Left ventricle myocardium inferior (tissue), 1 donor: ENCODE measurements at regions not wholly inside any gene's neighbourhood (a gene's known extent, or its start where the extent isn't known, plus 50 kb on each side); places are given as distances from the start of the nearest gene placed in this dataset.
"Not testable (repeated sequence)": the region's sequence is repeated elsewhere in the genome, so short reads cannot be mapped to it uniquely, and the experiment has no call there.

Experiments
- DNase-seq: peaks from one replicate; pipeline ENCODE4 v3.0.0-alpha.2; 2020
- H3K27ac ChIP-seq: fragments of 200-600 bp; replicated peaks from 2 replicates; pipeline ENCODE4 v1.8.0; 2021
- H3K27me3 ChIP-seq: fragments of 200-600 bp; 2 replicates; pipeline ENCODE4 v1.8.0; 2021; ENCODE audit warnings: low read depth
- H3K36me3 ChIP-seq: fragments of 200-600 bp; 2 replicates; pipeline ENCODE4 v1.8.0; 2021
- H3K4me1 ChIP-seq: fragments of 200-600 bp; 2 replicates; pipeline ENCODE4 v1.8.0; 2021
- H3K4me3 ChIP-seq: fragments of 200-600 bp; 2 replicates; pipeline ENCODE4 v1.8.0; 2021; ENCODE audit warnings: mild to moderate bottlenecking, moderate library complexity
- H3K9me3 ChIP-seq: fragments of 200-600 bp; replicated peaks from 2 replicates; pipeline ENCODE4 v1.8.0; 2021
- intact Hi-C: fragments of 100-400 bp; cut with micrococcal nuclease; formaldehyde crosslinking; loops from one replicate; pipeline ENCODE4 v1.11.0; 2022
- TF ChIP-seq, protein P1 (sequence below): fragments of 200-600 bp; IDR thresholded peaks from 2 replicates; pipeline ENCODE4 v1.8.0; 2021; ENCODE audit warnings: antibody characterized with exemption, mild to moderate bottlenecking, borderline replicate concordance
- donor health status: DM: no; HTN: yes; CAD: no; lungs with severe emphysema.

DNA sequence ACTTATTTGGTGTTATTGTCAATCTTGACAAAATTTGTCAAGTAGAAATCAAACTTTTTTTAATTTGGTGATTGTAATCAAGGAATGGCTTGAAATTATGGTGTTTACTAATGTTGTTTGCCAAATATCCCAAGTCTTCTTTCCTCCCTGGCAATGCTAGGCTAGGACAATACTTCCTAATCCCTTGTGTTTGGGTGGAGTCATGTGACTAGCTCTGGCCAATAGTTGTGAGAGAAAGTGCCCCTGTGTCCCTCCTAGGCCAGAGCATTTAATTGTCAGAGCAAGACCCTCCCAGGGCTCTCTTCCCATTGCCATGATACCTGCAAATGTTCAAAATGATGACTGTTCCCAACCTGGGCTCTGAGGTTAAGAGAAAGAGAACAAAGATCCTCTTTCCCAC lies 132.7 kb downstream of the ANXA2 start:
- H3K36me3 ChIP-seq, result no peaks in the 10 kb centered on the region
- intact Hi-C loops, result no loop called here
- no peak for DNase-seq
- H3K4me3 ChIP-seq, result no peak overlapping the region
- H3K27me3 ChIP-seq, result peaks cover 65% of the 10 kb centered on the region
- no peaks in the 10 kb centered on the region for H3K4me1 ChIP-seq
- no peak overlapping the region for H3K27ac ChIP-seq
- TF ChIP-seq, protein P1, sequence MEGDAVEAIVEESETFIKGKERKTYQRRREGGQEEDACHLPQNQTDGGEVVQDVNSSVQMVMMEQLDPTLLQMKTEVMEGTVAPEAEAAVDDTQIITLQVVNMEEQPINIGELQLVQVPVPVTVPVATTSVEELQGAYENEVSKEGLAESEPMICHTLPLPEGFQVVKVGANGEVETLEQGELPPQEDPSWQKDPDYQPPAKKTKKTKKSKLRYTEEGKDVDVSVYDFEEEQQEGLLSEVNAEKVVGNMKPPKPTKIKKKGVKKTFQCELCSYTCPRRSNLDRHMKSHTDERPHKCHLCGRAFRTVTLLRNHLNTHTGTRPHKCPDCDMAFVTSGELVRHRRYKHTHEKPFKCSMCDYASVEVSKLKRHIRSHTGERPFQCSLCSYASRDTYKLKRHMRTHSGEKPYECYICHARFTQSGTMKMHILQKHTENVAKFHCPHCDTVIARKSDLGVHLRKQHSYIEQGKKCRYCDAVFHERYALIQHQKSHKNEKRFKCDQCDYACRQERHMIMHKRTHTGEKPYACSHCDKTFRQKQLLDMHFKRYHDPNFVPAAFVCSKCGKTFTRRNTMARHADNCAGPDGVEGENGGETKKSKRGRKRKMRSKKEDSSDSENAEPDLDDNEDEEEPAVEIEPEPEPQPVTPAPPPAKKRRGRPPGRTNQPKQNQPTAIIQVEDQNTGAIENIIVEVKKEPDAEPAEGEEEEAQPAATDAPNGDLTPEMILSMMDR, result no peak
- no peaks in the 10 kb centered on the region for H3K9me3 ChIP-seq

DNA sequence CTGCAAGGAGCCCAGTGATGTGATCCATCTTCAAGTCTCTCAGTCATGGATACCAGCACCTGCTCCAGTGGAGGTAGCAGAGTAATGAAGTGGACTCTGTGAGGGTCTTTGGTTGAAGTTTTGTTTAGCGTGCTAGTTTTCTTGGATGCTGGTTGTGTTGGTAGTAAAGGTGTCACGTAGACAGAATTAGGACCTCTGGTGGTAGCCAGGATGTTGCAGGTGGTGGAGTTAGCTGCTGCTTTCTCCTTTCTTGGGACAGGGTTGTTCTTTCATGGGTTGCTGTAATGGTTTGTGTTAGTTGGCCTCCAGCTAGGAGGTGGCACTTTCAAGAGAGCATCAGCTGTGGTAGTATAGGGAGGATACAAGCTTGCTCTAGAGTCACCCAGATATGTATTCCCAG lies 125.2 kb downstream of the ANXA2 start:
- Histone ChIP-seq H3K36me3 (no peaks in the 10 kb centered on the region), H3K27me3 (peaks cover 33% of the 10 kb centered on the region), H3K9me3 (peaks cover 24% of the 10 kb centered on the region), H3K27ac (no peak overlapping the region), H3K4me1 (no peaks in the 10 kb centered on the region), H3K4me3 (no peak overlapping the region)
- DNase-seq, result no peak
- TF ChIP-seq, protein P1, result no peak
- intact Hi-C loops, result no loop called here

DNA sequence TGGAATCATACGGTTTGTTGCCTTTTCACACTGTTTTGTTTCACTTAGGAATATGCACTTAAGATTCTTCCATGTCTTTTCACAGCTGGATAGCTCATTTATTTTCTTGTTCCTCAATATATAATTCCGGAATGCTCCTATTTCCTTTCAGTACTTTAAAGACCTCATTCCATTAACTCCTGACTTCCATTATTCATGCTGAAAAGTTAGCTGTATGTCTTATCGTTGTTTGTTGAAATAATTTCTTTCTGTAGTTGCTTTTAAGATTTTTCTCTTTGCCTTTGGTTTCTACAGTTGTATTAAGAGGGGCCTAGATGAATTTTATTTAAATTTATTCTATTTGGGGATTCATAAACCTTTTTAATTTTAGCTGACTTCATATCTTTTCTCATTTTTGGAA lies 122.2 kb downstream of the ANXA2 start:
- DNase-seq, result no peak
- H3K4me3 ChIP-seq, result no peak overlapping the region
- intact Hi-C loops, result no loop called here
- H3K4me1 ChIP-seq, result no peaks in the 10 kb centered on the region
- TF ChIP-seq, protein P1, result no peak
- H3K27ac ChIP-seq, result no peak overlapping the region
- no peaks in the 10 kb centered on the region for H3K36me3 ChIP-seq
- H3K27me3 ChIP-seq, result peaks cover 47% of the 10 kb centered on the region
- peaks cover 24% of the 10 kb centered on the region for H3K9me3 ChIP-seq

DNA sequence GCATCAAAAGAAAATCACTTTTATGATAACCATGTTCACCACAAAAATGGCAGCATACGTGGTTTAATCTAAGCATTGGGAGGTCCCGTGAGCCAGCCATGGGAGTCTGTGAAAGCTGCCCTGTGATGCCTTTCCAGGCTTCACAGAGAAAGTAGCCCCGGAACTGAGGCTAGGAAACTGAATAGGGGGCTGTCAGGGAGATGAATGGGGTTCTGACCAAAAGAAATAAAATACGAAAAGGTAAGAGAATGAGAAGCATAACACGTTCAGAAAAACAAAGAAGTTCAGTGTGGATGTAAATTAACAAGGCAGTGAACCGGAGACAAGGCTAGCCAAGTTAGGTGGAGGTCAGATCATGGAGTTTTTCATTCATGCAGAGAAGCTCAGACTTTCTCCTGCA lies 118.9 kb downstream of the ANXA2 start:
- Histone ChIP-seq H3K4me1 (no peaks in the 10 kb centered on the region), H3K4me3 (no peak overlapping the region), H3K27me3 (peaks cover 61% of the 10 kb centered on the region), H3K9me3 (peaks cover 24% of the 10 kb centered on the region), H3K36me3 (no peaks in the 10 kb centered on the region), H3K27ac (no peak overlapping the region)
- TF ChIP-seq, protein P1, result no peak
- DNase-seq, result no peak
- intact Hi-C loops, result no loop called here

DNA sequence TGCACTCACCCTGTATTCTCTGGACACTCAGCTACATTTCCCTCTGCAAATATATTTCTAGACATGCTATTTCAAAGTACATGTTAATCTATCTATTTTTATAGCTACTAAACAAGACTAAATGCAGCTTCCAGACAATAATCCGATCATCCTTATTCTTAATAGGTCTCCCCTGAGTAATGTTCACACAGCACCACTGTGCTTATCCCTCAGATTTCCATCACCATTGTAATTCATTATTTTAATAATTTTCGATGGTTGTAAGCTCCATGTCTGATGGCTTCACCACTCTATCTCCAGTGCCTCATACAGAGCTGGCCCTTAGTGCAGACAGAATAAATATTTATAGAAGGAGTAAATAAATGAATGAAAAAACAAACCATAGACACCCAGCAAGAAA lies 117.5 kb downstream of the ANXA2 start:
- TF ChIP-seq, protein P1, result no peak
- Histone ChIP-seq H3K4me3 (no peak overlapping the region), H3K9me3 (peaks cover 14% of the 10 kb centered on the region), H3K4me1 (no peaks in the 10 kb centered on the region), H3K27ac (no peak overlapping the region), H3K36me3 (no peaks in the 10 kb centered on the region), H3K27me3 (peaks cover 73% of the 10 kb centered on the region)
- no peak for DNase-seq
- intact Hi-C loops, result no loop called here

DNA sequence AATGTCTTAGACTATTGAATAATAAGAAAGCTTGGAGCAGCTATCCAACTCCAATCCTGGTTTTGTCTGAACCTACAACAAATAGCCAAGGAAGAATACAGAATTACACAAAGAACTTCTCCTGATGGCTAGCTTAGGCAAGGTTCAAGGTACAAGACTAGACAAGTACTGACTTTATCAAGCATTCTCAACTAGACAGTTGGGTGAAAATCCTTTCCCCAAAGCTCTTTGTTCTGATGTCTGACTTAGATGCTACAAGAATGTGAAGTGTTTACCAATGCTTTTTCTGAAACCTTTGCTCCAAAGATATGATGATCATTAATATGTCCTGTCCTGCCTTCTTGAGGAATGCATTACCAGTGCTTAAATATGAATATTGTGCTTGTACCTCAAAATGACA lies 113.8 kb downstream of the ANXA2 start:
- intact Hi-C loops, result no loop called here
- DNase-seq, result no peak
- H3K9me3 ChIP-seq, result no peaks in the 10 kb centered on the region
- no peak overlapping the region for H3K4me3 ChIP-seq
- peaks cover 77% of the 10 kb centered on the region for H3K27me3 ChIP-seq
- H3K4me1 ChIP-seq, result no peaks in the 10 kb centered on the region
- no peak overlapping the region for H3K27ac ChIP-seq
- no peaks in the 10 kb centered on the region for H3K36me3 ChIP-seq
- TF ChIP-seq, protein P1, result no peak

DNA sequence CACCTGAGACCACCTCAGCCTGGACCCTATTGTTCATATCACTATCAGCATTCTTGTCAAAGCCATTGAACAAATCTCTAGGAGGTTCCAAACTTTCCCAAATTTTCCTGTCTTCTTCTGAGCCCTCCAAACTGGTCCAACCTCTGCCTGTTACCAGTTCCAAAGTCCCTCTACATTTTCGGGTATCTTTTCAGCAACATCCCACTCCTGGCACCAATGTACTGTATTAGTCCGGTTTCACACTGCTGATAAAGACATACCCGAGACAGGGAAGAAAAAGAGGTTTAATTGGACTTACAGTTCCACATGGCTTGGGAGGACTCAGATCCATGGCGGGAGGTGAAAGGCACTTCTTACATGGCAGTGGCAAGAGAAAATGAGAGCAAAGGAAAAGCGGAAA lies 101.9 kb downstream of the ANXA2 start:
- intact Hi-C loops, H3K9me3 ChIP-seq, H3K4me3 ChIP-seq, H3K27ac ChIP-seq, H3K4me1 ChIP-seq, H3K36me3 ChIP-seq, H3K27me3 ChIP-seq, DNase-seq: not testable (repeated sequence)
